ENCODE measurements at regions not wholly inside any gene's neighbourhood (a gene's known extent, or its start where the extent isn't known, plus 50 kb on each side); places are given as distances from the start of the nearest gene placed in this dataset.

GRCh38 chr6:16974704-16975359 is 127.0 kb upstream of the STMND1 start:
- no peak for DNase-seq

- no peak for DNase-seq
Observed at GRCh38 chr6:16974387-16974673, 127.5 kb upstream of the STMND1 start.

GRCh38 chr6:16973545-16974386 is 128.1 kb upstream of the STMND1 start:
- no peak for DNase-seq

GRCh38 chr6:16973051-16973450 is 128.8 kb upstream of the STMND1 start:
- no peak for DNase-seq

- DNase-seq = no peak
Observed at GRCh38 chr6:16972535-16972934, 129.3 kb upstream of the STMND1 start.

GRCh38 chr6:16969699-16970655 is 131.9 kb upstream of the STMND1 start:
- DNase-seq = no peak

- DNase-seq = no peak
Observed at GRCh38 chr6:16968101-16968500, 133.7 kb upstream of the STMND1 start.

GRCh38 chr6:16967470-16967817 is 134.4 kb upstream of the STMND1 start:
- no peak for DNase-seq

GRCh38 chr6:16966791-16967469 is 134.9 kb upstream of the STMND1 start:
- no peak for DNase-seq

- DNase-seq = no peak
Observed at GRCh38 chr6:16965689-16966088, 136.2 kb upstream of the STMND1 start.

- peak; percentile 78 to 83 for DNase-seq
Observed at GRCh38 chr6:16964553-16965499, 137.0 kb upstream of the STMND1 start.

- DNase-seq = no peak
Observed at GRCh38 chr6:16961577-16961976, 140.3 kb upstream of the STMND1 start.

- DNase-seq = no peak
Observed at GRCh38 chr6:16959789-16960188, 142.1 kb upstream of the STMND1 start.

- DNase-seq = no peak
Observed at GRCh38 chr6:16956361-16956760, 145.5 kb upstream of the STMND1 start.

- DNase-seq = no peak
Observed at GRCh38 chr6:16955899-16956298, 146.0 kb upstream of the STMND1 start.

- DNase-seq = no peak
Observed at GRCh38 chr6:16953905-16954304, 147.9 kb upstream of the STMND1 start.

GRCh38 chr6:16953446-16953845 is 148.4 kb upstream of the STMND1 start:
- DNase-seq = no peak

- no peak for DNase-seq
Observed at GRCh38 chr6:16950825-16951495, 150.9 kb upstream of the STMND1 start.

- DNase-seq = no peak
Observed at GRCh38 chr6:16950302-16950701, 151.5 kb upstream of the STMND1 start.

GRCh38 chr6:16949716-16950115 is 152.1 kb upstream of the STMND1 start:
- DNase-seq = no peak

- no peak for DNase-seq
Observed at GRCh38 chr6:16948396-16948795, 153.5 kb upstream of the STMND1 start.
